Left hindlimb (tissue), 1 donor: ENCODE measurements at regions not wholly inside any gene's neighbourhood (a gene's known extent, or its start where the extent isn't known, plus 50 kb on each side); places are given as distances from the start of the nearest gene placed in this dataset.

Experiments used
- DNase-seq: peaks from one replicate; pipeline ENCODE4 v3.0.0-alpha.2; 2018

DNA sequence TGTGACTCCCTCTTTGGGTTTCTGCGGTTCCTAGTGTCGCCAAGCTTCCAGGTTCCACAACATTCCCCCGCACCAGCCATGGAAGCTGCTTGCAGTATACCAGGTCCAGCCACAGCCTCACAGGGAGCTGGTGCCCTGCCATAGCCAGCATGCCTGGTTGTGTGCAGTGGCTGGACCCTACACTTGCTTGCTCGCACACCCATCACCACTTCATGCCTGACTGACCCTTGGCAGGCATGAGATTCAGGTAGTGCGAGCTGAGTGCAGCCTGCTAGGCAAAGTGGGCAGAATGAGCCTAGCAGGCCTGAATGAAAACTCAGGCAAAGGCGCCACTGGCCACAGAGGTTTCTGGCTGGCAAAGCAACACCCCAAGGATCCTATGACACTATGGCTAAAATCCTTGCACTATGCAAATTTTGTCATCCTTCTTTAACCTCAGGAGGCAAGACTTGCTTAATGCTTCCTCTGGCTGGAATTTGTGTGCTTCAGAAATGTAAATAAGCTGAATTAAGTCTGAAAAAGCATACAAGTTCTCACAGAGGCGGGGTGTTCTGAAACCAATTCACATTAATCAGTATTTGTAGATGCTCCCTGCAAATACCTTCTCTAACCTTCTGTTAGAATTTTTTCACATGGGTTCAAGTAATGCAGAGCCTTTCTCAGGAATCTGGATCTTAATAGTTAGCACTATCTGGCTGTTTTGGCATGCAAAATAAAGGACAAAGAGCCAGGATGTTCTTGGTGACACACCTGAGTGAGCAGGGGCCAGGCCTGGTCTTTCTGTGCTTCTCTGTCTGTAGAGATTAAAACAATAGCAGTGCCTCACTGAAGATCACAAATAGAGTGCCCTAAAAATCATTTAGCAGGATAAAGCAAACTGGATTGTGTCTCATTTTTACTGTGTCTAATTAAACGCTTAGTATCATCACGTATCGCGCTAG lies 256.9 kb downstream of the GPATCH2 start:
- DNase-seq, result no peak

GRCh38 chr1:217372049-217372970 lies 258.6 kb downstream of the GPATCH2 start:
- no peak for DNase-seq

GRCh38 chr1:217370757-217371156 lies 260.1 kb downstream of the GPATCH2 start:
- no peak for DNase-seq

DNA sequence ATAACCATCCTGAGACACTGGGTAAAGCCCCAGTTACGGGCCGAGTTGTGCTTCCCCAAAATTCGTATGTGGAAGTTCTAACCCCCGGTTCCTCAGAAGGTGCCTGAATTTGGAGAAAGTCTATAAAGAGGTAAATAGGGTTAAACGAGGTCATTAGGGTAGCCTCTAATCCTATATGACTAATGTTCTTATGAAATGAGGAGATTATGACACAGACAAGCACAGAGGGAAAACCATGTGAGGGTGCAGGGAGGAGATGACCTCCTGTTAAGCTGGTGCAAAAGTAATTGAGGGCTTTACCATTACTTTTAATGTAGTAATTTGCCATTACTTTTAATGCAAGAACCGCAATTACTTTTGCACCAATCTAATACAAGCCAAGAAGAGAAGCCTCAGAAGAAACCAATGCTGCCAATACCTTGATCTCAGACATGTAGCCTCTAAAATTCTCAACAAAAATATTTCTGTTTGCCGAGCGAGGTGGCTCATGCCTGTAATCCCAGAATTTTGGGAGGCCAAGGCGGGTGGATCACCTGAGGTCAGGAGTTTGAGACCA lies 260.8 kb downstream of the GPATCH2 start:
- DNase-seq, result no peak

DNA sequence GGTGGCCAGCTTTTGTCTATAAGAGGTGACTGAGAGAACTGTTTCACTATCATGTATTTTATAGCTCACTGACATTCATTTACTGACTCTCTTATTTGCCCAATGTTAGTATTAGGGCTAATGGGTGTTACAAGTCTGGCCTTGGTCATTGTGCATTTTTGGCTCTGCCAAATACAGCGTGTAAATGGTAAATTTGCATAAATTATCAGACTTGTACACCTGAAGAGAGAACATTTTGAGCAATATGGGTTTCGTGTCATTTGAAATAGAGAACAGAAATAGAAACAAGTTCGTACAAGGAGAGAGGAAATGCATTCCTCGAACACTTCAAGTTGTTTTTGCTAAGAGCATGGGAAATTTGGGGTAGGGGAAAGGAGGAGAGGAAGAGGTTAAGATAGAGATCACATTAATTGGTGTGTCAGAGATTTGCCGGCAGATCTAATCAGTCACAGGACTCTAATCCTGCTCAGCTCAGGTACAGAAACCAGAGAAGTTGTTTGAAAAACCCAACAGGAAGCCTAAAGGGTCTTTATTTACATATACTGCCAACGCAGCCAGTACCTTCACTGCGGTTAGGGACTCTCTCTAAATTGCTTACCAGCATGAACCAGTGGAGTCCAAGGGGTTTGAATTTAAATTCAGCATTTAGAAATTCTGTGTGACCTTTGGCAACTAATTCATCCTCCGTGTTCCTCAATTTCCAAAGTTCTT lies 261.5 kb downstream of the GPATCH2 start:
- DNase-seq, result no peak

DNA sequence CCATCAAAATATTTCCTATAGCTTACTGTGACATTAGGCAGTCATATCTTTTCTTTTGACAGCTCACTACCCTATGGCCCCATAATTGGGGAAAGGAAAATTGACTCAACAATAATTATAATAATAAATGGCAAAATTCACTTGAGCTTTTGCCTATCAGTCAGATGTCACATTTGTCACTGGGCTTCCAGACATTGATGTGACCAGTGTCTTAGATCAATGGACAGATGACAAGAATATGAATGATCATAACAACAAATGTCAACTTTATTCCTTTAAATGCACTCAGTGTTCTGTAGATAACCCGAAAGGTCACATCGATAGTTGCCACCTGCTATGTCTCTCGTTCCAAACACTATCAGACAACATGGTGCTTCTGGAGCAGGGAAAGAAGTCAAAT lies 266.7 kb downstream of the GPATCH2 start:
- no peak for DNase-seq

DNA sequence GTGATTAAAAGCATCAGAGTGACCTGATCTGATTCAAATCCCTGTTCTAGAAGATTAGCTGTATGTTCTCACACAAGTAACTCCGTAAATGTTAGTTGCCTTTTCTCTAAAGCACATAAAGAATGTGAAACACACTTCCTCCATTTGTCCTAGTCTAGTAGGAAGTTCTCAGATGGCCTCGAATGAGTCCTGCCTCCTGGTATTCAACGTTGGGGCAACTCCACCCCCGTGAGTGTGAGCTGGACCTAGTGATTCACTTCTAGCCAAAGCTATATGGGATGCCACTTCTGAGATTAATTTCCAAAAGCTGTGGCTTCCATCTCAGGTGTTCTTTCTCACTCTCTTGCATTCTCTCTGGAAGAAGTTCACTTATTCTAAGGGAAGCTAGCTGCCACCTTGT lies 267.6 kb downstream of the GPATCH2 start:
- no peak for DNase-seq

DNA sequence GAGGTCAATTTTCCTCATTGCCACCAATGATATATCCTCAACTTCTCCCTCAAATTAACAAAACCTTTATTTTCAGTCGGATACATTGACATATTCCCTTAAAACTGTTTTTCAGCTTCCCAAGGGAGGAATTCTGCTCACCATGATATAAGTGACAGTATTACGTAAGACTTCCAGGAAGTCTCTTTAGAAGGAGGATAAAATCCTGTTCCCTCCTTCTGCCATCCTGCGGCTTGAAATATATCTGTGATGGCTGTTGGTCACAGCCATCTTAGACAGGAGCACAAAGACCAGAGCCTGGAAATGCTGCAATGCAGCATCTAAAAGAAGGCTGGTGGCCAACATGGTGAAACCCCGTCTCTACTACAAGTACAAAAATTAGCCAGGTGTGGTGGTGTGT lies 270.4 kb downstream of the GPATCH2 start:
- DNase-seq, result no peak

DNA sequence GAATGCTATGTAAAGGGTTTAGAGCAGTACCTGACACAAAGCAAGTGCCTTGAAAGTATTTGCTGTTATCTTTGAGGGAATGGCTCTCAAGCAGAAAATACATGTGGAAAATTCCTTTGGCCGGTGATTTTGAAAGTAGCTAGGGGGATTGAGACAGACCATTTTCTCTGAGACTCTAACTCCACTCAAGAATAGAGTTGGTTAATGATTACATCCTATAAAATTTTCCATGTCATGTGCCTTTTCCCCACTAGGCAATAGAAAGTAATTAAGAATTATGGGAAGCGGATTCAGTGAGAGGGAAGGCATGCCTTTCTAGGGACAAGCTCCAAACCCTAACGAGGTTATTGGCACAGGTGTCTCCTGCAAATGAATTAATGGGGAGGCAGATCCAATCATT lies 276.0 kb downstream of the GPATCH2 start:
- DNase-seq, result no peak

DNA sequence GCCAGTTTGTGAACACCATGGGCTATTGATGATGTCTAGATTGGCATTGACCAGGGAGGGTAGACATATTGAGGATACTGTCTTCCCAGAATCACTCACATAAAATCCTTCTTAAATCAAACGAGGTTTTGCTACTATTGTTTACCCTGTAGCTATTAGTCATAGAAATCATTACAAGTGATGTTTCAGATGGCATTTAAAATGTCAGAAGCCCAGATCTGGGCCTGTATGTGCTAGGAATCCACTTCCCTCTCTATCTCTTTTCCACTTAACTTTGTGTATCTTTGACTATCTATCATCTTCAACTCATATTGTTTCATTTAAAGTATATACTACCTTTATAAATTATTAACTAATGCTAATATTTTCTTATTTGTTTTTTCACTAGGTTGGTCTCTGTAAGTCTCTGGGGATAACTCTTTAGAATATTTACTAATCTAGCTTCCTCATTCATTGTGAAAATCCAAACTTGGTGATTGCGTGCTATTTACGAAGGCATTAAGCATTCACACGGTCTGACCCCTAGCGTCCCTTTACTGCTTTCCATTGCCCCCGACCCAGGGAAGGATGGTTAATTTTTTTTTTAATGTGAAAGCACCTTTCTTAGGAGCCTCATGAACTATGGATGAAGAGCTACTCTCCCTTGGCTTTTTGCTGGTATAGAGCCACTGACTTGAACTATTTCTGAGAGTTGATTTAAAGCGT lies 281.8 kb downstream of the GPATCH2 start:
- DNase-seq, result no peak

GRCh38 chr1:217344712-217345111 lies 286.2 kb downstream of the GPATCH2 start:
- no peak for DNase-seq

DNA sequence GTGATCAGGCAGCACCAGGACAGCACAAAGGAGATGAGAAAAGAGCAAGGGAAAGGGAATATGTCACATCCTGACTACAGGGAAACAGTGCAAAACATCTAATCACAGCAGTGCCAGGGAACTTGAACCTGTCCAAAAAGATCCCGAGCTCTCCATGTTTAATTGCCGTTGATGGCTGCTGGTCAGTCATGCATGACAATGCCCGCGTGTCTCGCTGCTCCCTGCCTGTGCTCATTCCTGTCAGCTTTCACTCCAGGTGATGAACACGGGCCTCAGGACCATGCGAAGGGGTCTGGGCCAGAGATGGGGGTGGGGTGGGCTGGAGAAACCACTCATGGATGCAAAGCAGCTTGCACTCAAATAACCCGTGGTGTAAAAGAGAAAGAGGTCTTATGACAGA lies 287.0 kb downstream of the GPATCH2 start:
- no peak for DNase-seq

DNA sequence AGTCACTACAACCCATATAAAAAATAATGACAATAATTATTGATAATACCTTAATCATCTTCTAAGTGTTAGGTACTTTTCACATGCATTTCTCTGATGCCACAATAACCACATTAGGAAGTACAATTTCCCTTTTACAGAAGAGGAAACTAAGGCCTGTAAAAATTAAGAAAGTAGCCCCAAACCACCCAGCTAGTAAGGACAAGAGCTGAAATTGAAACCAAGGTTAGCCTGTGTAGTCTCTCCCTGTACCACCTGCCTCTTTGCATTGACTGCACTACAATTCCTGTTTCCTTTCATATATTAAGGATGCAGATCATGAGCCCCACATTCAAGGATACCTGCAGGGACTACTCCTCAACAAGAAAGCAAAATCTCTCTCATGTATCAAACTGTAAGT lies 288.8 kb downstream of the GPATCH2 start:
- DNase-seq, result no peak

GRCh38 chr1:217336724-217337123 lies 294.2 kb downstream of the GPATCH2 start:
- no peak for DNase-seq

GRCh38 chr1:217333939-217334338 lies 297.0 kb downstream of the GPATCH2 start:
- DNase-seq, result no peak

DNA sequence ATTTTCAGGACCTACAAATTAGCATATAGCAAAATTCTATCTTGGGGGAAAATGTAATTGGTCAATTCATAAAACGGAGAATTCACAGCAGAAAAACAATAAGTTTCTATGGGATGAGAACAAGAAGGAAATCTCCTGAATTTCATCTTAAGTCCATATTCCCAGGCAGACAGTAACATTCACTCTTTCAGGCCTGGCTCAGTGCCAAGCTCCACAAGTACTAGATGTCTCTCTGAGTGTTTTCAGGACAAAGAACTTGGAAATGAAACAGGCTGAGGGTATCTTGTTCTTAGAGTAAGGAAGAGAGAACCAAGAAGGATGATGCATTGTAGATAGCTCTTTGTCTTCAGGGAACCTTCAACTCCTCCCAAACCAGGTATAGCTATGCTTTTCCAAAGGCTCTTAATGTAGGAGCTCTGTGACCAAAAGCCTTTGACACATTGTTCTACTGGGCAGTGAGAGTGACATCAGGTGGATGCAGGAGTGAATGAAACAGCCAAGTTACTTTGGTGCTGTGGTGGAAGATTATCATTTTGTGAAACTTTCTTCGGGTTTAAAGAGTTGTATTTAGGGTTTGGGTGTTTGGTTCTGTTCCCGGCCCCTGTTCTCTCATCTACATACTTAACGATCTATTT lies 298.3 kb downstream of the GPATCH2 start:
- no peak for DNase-seq

GRCh38 chr1:217331698-217332097 lies 299.2 kb downstream of the GPATCH2 start:
- DNase-seq, result no peak

DNA sequence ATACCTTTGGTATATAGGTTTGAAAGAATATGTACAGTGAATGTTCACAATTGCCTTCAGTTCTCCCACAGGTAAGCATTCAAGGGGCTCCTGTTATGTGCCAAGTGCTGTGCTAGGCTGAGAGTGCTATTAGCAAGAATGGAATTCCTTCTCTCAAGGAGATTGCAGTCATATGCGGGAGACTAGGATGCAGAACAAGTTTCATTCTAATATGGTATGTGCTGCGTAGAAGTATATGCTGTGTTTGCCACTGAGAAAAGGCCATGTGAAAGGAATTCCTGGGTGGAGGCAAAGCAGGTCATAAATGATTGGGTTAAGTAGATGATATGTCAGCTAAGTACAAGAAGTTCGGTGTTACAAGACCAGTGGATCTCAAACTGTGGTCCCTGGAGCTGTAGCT lies 303.0 kb downstream of the GPATCH2 start:
- DNase-seq, result no peak

- DNase-seq, result no peak
These were observed 308.1 kb downstream of the GPATCH2 start for GRCh38 chr1:217322834-217323233.

- no peak for DNase-seq
These were observed 315.5 kb downstream of the GPATCH2 start for GRCh38 chr1:217315346-217315745.

GRCh38 chr1:217313096-217313495 lies 317.8 kb downstream of the GPATCH2 start:
- no peak for DNase-seq

- DNase-seq, result no peak
These were observed 319.1 kb downstream of the GPATCH2 start for GRCh38 chr1:217311766-217312165.
